HCT116 (cell line): ENCODE measurements at regions not wholly inside any gene's neighbourhood (a gene's known extent, or its start where the extent isn't known, plus 50 kb on each side); places are given as distances from the start of the nearest gene placed in this dataset.

ENCODE experiments used
- ATAC-seq: fragments of 200-7000 bp; cut with Tn5 transposase; 2 replicates; pipeline ENCODE4 v1.9.1; 2020; ENCODE audit warnings: mild to moderate bottlenecking, moderate library complexity
- BruUV-seq: library from RNA; stranded (reverse); fragments of 400-500 nt; replicated peaks from 2 replicates; lab custom pipeline; 2021; lab: Mats Ljungman, UMichigan
- CTCF ChIA-PET: fragments of 300-600 bp; sonication (Branson Sonifier 250); formaldehyde crosslinking; loops from one replicate; lab custom pipeline; 2021; ENCODE audit warnings: antibody characterized with exemption; lab: Charles Lee
- POLR2A ChIA-PET: fragments of 300-600, 350-600 bp; sonication (Branson Sonifier 250); formaldehyde crosslinking; loops from one replicate; lab custom pipeline; 2021; ENCODE audit warnings: antibody characterized with exemption; lab: Charles Lee
- RAD21 ChIA-PET, 2 experiments: fragments of 300-600 bp; sonication (Branson Sonifier 250); formaldehyde crosslinking; loops; one replicate each; lab custom pipeline; 2023; ENCODE audit warnings: low total read pairs in 2 of 2; ENCODE audit not compliant: uncharacterized antibody in 2 of 2, unreplicated experiment in 2 of 2, low non-redundant PET in 1 of 2; lab: Charles Lee
- DNase-seq: peaks from one replicate; pipeline ENCODE4 v3.0.0-alpha.2; 2010; ENCODE audit warnings: low read depth, low spot score
- H2AFZ ChIP-seq: fragments of 200-600 bp; shearing (Covaris generic), sonication (generic); 2 replicates; pipeline ENCODE4 v1.6.1; 2017; ENCODE audit warnings: low read depth, mixed run types, mixed read lengths, antibody characterized with exemption, low read length; ENCODE audit not compliant: poor library complexity, severe bottlenecking
- H3K27ac ChIP-seq: 2 replicates; pipeline ENCODE4 v1.5.1; 2012; ENCODE audit warnings: low read depth, low read length
- H3K27me3 ChIP-seq: fragments of 200-600 bp; sonication (generic); 2 replicates; pipeline ENCODE4 v1.6.1; 2016; ENCODE audit warnings: mixed run types, low read length, mixed read lengths; ENCODE audit not compliant: insufficient read depth
- H3K36me3 ChIP-seq, 2 experiments: fragments of 200-500 bp in 1 of 2; fragments of 200-600 bp in 1 of 2; sonication (Bioruptor generic) in 1 of 2; sonication (generic) in 1 of 2; 2 replicates each; pipeline versions ENCODE4 v1.5.1 to v1.6.1; 2014 to 2016; ENCODE audit warnings: low read length in 2 of 2, inconsistent platforms in 1 of 2, mixed read lengths in 1 of 2, mixed run types in 1 of 2; ENCODE audit not compliant: insufficient read depth in 2 of 2, control insufficient read depth in 1 of 2
- H3K4me1 ChIP-seq, 2 experiments: fragments of 200-600 bp in 1 of 2; sonication (generic) in 1 of 2; 2 replicates each; pipeline versions ENCODE4 v1.5.1 to v1.6.1; 2012 to 2017; ENCODE audit warnings: low read length in 2 of 2, inconsistent platforms in 1 of 2, mild to moderate bottlenecking in 1 of 2, mixed read lengths in 1 of 2, mixed run types in 1 of 2, moderate library complexity in 1 of 2; ENCODE audit not compliant: insufficient read depth in 2 of 2, control insufficient read depth in 1 of 2
- H3K4me2 ChIP-seq: fragments of 200-600 bp; sonication (generic); 2 replicates; pipeline ENCODE4 v1.6.1; 2017; ENCODE audit warnings: mixed run types, low read length, mixed read lengths
- H3K4me3 ChIP-seq, 2 experiments: fragments of 200-600 bp in 1 of 2; sonication (generic) in 1 of 2; replicated peaks in 1 of 2; 2 replicates each; pipeline ENCODE4 v1.5.1; 2011 to 2016; ENCODE audit warnings: low read length in 2 of 2, control low read depth in 1 of 2, low read depth in 1 of 2, mild to moderate bottlenecking in 1 of 2, mixed read lengths in 1 of 2, mixed run types in 1 of 2
- H3K79me2 ChIP-seq: fragments of 200-600 bp; sonication (generic); 2 replicates; pipeline ENCODE4 v1.6.1; 2017; ENCODE audit warnings: mild to moderate bottlenecking, mixed run types, low read length, moderate library complexity, mixed read lengths; ENCODE audit not compliant: insufficient read depth
- H3K9ac ChIP-seq: fragments of 200-600 bp; sonication (generic); 2 replicates; pipeline ENCODE4 v1.6.1; 2016; ENCODE audit warnings: low read length, mixed read lengths
- H3K9me2 ChIP-seq: fragments of 200-600 bp; sonication (generic), shearing (Covaris generic); 2 replicates; pipeline ENCODE4 v1.6.1; 2017; ENCODE audit warnings: mixed run types, mild to moderate bottlenecking, moderate library complexity; ENCODE audit not compliant: insufficient read depth
- H3K9me3 ChIP-seq, 2 experiments: fragments of 200-500 bp in 1 of 2; fragments of 200-600 bp in 1 of 2; sonication (Bioruptor generic) in 1 of 2; sonication (generic) in 1 of 2; 2 replicates each; pipeline ENCODE4 v1.6.1; 2014 to 2017; ENCODE audit warnings: low read length in 2 of 2, mixed read lengths in 2 of 2, inconsistent platforms in 1 of 2, low read depth in 1 of 2, mild to moderate bottlenecking in 1 of 2, mixed run types in 1 of 2, moderate library complexity in 1 of 2; ENCODE audit not compliant: control insufficient read depth in 1 of 2, insufficient read depth in 1 of 2
- H4K20me1 ChIP-seq: fragments of 200-600 bp; sonication (generic), shearing (Covaris generic); 2 replicates; pipeline ENCODE4 v1.6.1; 2017; ENCODE audit warnings: mixed run types, mild to moderate bottlenecking, moderate library complexity; ENCODE audit not compliant: insufficient read depth
- CBX3 ChIP-seq: IDR thresholded peaks from 2 replicates; pipeline ENCODE4 v1.6.1; 2012; ENCODE audit warnings: low read depth
- CEBPB ChIP-seq: IDR thresholded peaks from 2 replicates; pipeline ENCODE4 v1.6.1; 2012; ENCODE audit warnings: low read depth
- CTCF ChIP-seq, 3 experiments: fragments of 200-600 bp in 1 of 3; sonication (generic) in 1 of 3; IDR thresholded peaks in 2 of 3; conservative IDR thresholded peaks in 1 of 3; 2 replicates each; pipeline ENCODE4 v1.5.1; 2012 to 2017; ENCODE audit warnings: low read depth in 2 of 3, low read length in 2 of 3, antibody characterized with exemption in 1 of 3, borderline replicate concordance in 1 of 3, control low read depth in 1 of 3, mild to moderate bottlenecking in 1 of 3, mixed read lengths in 1 of 3, mixed run types in 1 of 3, moderate library complexity in 1 of 3; ENCODE audit not compliant: insufficient read depth in 1 of 3
- EGR1 ChIP-seq: IDR thresholded peaks from 2 replicates; pipeline ENCODE4 v1.6.1; 2012; ENCODE audit warnings: low read depth
- ELF1 ChIP-seq: IDR thresholded peaks from 2 replicates; pipeline ENCODE4 v1.6.1; 2012; ENCODE audit warnings: low read depth, borderline replicate concordance
- EZH2 ChIP-seq: fragments of 200-600 bp; sonication (generic); IDR thresholded peaks from 2 replicates; pipeline ENCODE4 v1.6.1; 2017; ENCODE audit warnings: antibody characterized with exemption, mixed run types
- EZH2phosphoT487 ChIP-seq: fragments of 200-600 bp; IDR thresholded peaks from 2 replicates; pipeline ENCODE4 v1.6.1; 2018; ENCODE audit warnings: antibody characterized with exemption, borderline replicate concordance
- FOSL1 ChIP-seq: IDR thresholded peaks from 2 replicates; pipeline ENCODE4 v1.6.1; 2012; ENCODE audit warnings: low read depth
- JUND ChIP-seq: IDR thresholded peaks from 2 replicates; pipeline ENCODE4 v1.6.1; 2012
- POLR2AphosphoS5 ChIP-seq: IDR thresholded peaks from 2 replicates; pipeline ENCODE4 v1.6.1; 2011; ENCODE audit warnings: mild to moderate bottlenecking, low read depth, low read length, moderate library complexity
- SIN3A ChIP-seq: IDR thresholded peaks from 2 replicates; pipeline ENCODE4 v1.6.1; 2012; ENCODE audit warnings: low read depth
- SP1 ChIP-seq: IDR thresholded peaks from 2 replicates; pipeline ENCODE4 v1.6.1; 2012; ENCODE audit warnings: low read depth
- SRF ChIP-seq: IDR thresholded peaks from 2 replicates; pipeline ENCODE4 v1.6.1; 2012; ENCODE audit warnings: low read depth
- ZFX ChIP-seq: fragments of 450-650 bp; IDR thresholded peaks from 2 replicates; pipeline ENCODE4 v1.6.1; 2017
- ZNF274 ChIP-seq: fragments of 200-500 bp; sonication (Bioruptor generic); IDR thresholded peaks from 2 replicates; pipeline ENCODE4 v1.6.1; 2014; ENCODE audit warnings: mild to moderate bottlenecking, low read depth, low read length, inconsistent platforms
- intact Hi-C: fragments of 100-400 bp; cut with micrococcal nuclease; formaldehyde crosslinking; loops from 2 replicates; pipeline ENCODE4 v1.10.0; 2022
- TF ChIP-seq, protein P1 (sequence below): IDR thresholded peaks from 2 replicates; pipeline ENCODE4 v1.6.1; 2012
- TF ChIP-seq, protein P2 (sequence below): IDR thresholded peaks from 2 replicates; pipeline ENCODE4 v1.6.1; 2012
- TF ChIP-seq, protein P3 (sequence below): IDR thresholded peaks from 2 replicates; pipeline ENCODE4 v1.6.1; 2011; ENCODE audit warnings: mild to moderate bottlenecking, low read length, moderate library complexity; ENCODE audit not compliant: insufficient replicate concordance; ENCODE audit errors: extremely low read depth

DNA sequence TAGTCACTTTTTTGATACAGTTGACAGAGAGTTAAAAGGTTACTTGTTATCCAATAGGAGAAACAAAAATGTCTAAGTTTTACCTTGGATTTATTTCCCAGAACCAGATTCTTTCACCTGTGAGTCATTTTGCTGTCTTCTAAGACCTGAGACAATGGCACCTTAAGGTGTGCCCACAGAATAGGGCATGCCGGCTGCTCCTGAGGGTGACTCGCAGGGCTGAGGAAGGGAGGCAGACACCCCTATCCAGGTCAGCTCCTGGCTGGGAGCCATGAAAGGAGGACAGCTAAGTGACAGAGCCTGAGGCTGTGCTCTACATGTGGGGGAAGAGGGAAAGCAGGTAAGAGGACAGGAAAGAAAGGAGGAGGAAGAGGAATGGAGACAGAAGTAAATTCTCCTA is 67.8 kb downstream of the RASSF10 start:
- no peak overlapping the region for H3K27ac ChIP-seq
- RAD21 ChIA-PET = no interaction called here
- ATAC-seq = no peak

More for the DNA sequence above, 67.8 kb downstream of the RASSF10 start:
- intact Hi-C loops = no loop called here
- no TSS peak for BruUV-seq
- no peak for DNase-seq
- POLR2A ChIA-PET = no interaction called here
- H3K4me3 ChIP-seq = no peak overlapping the region
- H3K79me2 ChIP-seq = no peaks in the 10 kb centered on the region
- no peak overlapping the region for H2AFZ ChIP-seq
- no peaks in the 10 kb centered on the region for H3K9me3 ChIP-seq
- H3K4me2 ChIP-seq = peak overlapping the region; percentile 40
- no peaks in the 10 kb centered on the region for H3K36me3 ChIP-seq
- H4K20me1 ChIP-seq = no peaks in the 10 kb centered on the region
- H3K27me3 ChIP-seq = no peaks in the 10 kb centered on the region
- TF ChIP-seq EZH2phosphoT487 (no peak), CTCF (IDR thresholded peaks at IDR 0.05 in 2 of 3, conservative IDR thresholded peaks at IDR 0.05 in 1 of 3; ENCODE audit: borderline replicate concordance in 1 of 3, insufficient read depth in 1 of 3, low read depth in 2 of 3, low read length in 2 of 3) (no peak), ZFX (no peak), POLR2AphosphoS5 (no peak), EZH2 (no peak), FOSL1 (no peak; the same call in 1 of the 2 replicates), ZNF274 (no peak), EGR1 (no peak), ELF1 (no peak), SIN3A (no peak), CBX3 (peak; percentile 24; the same call in 1 of the 2 replicates), SRF (no peak), CEBPB (no peak), SP1 (peak; percentile 36; the same call in 1 of the 2 replicates), JUND (0 out of 2 replicates have a peak, but pooled peaks have one; percentile 6)
- TF ChIP-seq, protein P1, sequence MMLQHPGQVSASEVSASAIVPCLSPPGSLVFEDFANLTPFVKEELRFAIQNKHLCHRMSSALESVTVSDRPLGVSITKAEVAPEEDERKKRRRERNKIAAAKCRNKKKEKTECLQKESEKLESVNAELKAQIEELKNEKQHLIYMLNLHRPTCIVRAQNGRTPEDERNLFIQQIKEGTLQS = no peak
- TF ChIP-seq, protein P2, sequence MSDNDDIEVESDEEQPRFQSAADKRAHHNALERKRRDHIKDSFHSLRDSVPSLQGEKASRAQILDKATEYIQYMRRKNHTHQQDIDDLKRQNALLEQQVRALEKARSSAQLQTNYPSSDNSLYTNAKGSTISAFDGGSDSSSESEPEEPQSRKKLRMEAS = no peak
- TF ChIP-seq, protein P3, sequence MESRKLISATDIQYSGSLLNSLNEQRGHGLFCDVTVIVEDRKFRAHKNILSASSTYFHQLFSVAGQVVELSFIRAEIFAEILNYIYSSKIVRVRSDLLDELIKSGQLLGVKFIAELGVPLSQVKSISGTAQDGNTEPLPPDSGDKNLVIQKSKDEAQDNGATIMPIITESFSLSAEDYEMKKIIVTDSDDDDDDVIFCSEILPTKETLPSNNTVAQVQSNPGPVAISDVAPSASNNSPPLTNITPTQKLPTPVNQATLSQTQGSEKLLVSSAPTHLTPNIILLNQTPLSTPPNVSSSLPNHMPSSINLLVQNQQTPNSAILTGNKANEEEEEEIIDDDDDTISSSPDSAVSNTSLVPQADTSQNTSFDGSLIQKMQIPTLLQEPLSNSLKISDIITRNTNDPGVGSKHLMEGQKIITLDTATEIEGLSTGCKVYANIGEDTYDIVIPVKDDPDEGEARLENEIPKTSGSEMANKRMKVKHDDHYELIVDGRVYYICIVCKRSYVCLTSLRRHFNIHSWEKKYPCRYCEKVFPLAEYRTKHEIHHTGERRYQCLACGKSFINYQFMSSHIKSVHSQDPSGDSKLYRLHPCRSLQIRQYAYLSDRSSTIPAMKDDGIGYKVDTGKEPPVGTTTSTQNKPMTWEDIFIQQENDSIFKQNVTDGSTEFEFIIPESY = no peak
- no peak overlapping the region for H3K9ac ChIP-seq
- no peaks in the 10 kb centered on the region for H3K9me2 ChIP-seq
- CTCF ChIA-PET = no interaction called here
- peaks cover 13 to 37% of the 10 kb centered on the region in 2 experiments for H3K4me1 ChIP-seq
